B cell (primary cell): ENCODE measurements at regions not wholly inside any gene's neighbourhood (a gene's known extent, or its start where the extent isn't known, plus 50 kb on each side); places are given as distances from the start of the nearest gene placed in this dataset.

Experiments
- ATAC-seq: fragments of 200-7000 bp; cut with Tn5 transposase; one replicate; pipeline ENCODE4 v1.10.0; 2021; ENCODE audit warnings: low read depth, mild to moderate bottlenecking, moderate number of reproducible peaks, moderate library complexity
- CTCF ChIA-PET: fragments of 350-600 bp; sonication (Branson Sonifier 250); formaldehyde crosslinking; loops from one replicate; lab custom pipeline; 2021; ENCODE audit warnings: antibody characterized with exemption, inconsistent platforms; lab: Charles Lee
- POLR2A ChIA-PET: fragments of 350-600 bp; sonication (Branson Sonifier 250); formaldehyde crosslinking; loops from one replicate; lab custom pipeline; 2021; ENCODE audit warnings: antibody characterized with exemption; lab: Charles Lee
- DNase-seq: peaks from one replicate; pipeline ENCODE4 v3.0.0; 2013
- H2AFZ ChIP-seq: 2 replicates; pipeline ENCODE4 v1.6.1; 2012; ENCODE audit warnings: mild to moderate bottlenecking, low read depth, low read length; ENCODE audit not compliant: insufficient read depth, poor library complexity, severe bottlenecking
- H3K27ac ChIP-seq, 2 donors: 1 replicate in 1 of 2; 2 replicates in 1 of 2; pipeline ENCODE4 v1.5.1; 2012 to 2013; ENCODE audit warnings: low read length in 2 of 2, mild to moderate bottlenecking in 2 of 2, moderate library complexity in 1 of 2
- H3K27me3 ChIP-seq, 4 experiments: fragments of 200-600 bp in 1 of 4; sonication (generic) in 1 of 4; replicated peaks in 1 of 4; 1 replicate in 2 of 4; 2 replicates in 2 of 4; pipeline versions ENCODE4 v1.6.1 to v1.7.0; 2013 to 2016; ENCODE audit warnings: low read length in 3 of 4, mild to moderate bottlenecking in 2 of 4, mixed read lengths in 1 of 4, moderate library complexity in 1 of 4; ENCODE audit not compliant: insufficient read depth in 4 of 4, control insufficient read depth in 3 of 4; ENCODE audit errors: control extremely low read depth in 1 of 4
- H3K36me3 ChIP-seq, 2 experiments: replicated peaks in 1 of 2; 1 replicate in 1 of 2; 2 replicates in 1 of 2; pipeline versions ENCODE4 v1.6.1 to v1.7.1; 2013; ENCODE audit warnings: low read length in 1 of 2; ENCODE audit not compliant: insufficient read depth in 2 of 2, control insufficient read depth in 1 of 2; ENCODE audit errors: control extremely low read depth in 1 of 2, extremely low read depth in 1 of 2
- H3K4me1 ChIP-seq, 2 donors: fragments of 200-600 bp in 1 of 2; sonication (generic) in 1 of 2; 1 replicate in 1 of 2; 2 replicates in 1 of 2; pipeline versions ENCODE4 v1.5.1 to v1.6.1; 2013 to 2017; ENCODE audit warnings: low read length in 2 of 2; ENCODE audit not compliant: control insufficient read depth in 2 of 2, insufficient read depth in 2 of 2
- H3K4me2 ChIP-seq: replicated peaks from 2 replicates; pipeline ENCODE3; 2012; ENCODE audit warnings: mild to moderate bottlenecking, low read depth, low read length; ENCODE audit not compliant: poor library complexity, severe bottlenecking
- H3K4me3 ChIP-seq, 5 experiments: fragments of 200-600 bp in 1 of 5; sonication (generic) in 1 of 5; 1 replicate in 3 of 5; 2 replicates in 2 of 5; pipeline versions ENCODE4 v1.5.1 to v1.7.0; 2011 to 2016; ENCODE audit warnings: low read length in 4 of 5, mild to moderate bottlenecking in 4 of 5, low read depth in 2 of 5, control low read depth in 1 of 5, moderate library complexity in 1 of 5; ENCODE audit not compliant: insufficient read depth in 1 of 5; ENCODE audit errors: control extremely low read depth in 1 of 5, extremely low read depth in 1 of 5
- H3K79me2 ChIP-seq: fragments of 200-600 bp; sonication (generic); one replicate; pipeline ENCODE4 v1.6.0; 2016; ENCODE audit warnings: low read length; ENCODE audit not compliant: control insufficient read depth, insufficient read depth
- H3K9ac ChIP-seq: fragments of 200-600 bp; sonication (generic); 2 replicates; pipeline ENCODE4 v1.6.1; 2017; ENCODE audit warnings: mild to moderate bottlenecking, low read length, moderate library complexity
- H3K9me3 ChIP-seq, 3 donors: one replicate each; pipeline versions ENCODE4 v1.6.1 to v1.7.1; 2013; ENCODE audit warnings: low read length in 2 of 3; ENCODE audit not compliant: control insufficient read depth in 2 of 3, insufficient read depth in 1 of 3; ENCODE audit errors: control extremely low read depth in 1 of 3
- H4K20me1 ChIP-seq: 2 replicates; pipeline ENCODE4 v1.6.0; 2012; ENCODE audit warnings: mild to moderate bottlenecking, low read length; ENCODE audit not compliant: insufficient read depth, control insufficient read depth, poor library complexity, severe bottlenecking
- H3K27ac Mint-ChIP-seq: one replicate; pipeline ENCODE4 v1.8.0; 2021; ENCODE audit warnings: mixed read lengths
- H3K27me3 Mint-ChIP-seq: one replicate; pipeline ENCODE4 v1.8.0; 2021; ENCODE audit warnings: mixed read lengths
- H3K4me1 Mint-ChIP-seq: one replicate; pipeline ENCODE4 v1.8.0; 2021; ENCODE audit warnings: mixed read lengths
- H3K4me3 Mint-ChIP-seq: one replicate; pipeline ENCODE4 v1.8.0; 2021; ENCODE audit warnings: mixed read lengths
- H3K9me3 Mint-ChIP-seq: one replicate; pipeline ENCODE4 v1.8.0; 2022; ENCODE audit warnings: mixed read lengths; ENCODE audit not compliant: insufficient read depth
- EZH2 ChIP-seq: IDR thresholded peaks from 2 replicates; pipeline ENCODE4 v1.6.1; 2012; ENCODE audit warnings: borderline replicate concordance, low read depth, mild to moderate bottlenecking, moderate library complexity, low read length; ENCODE audit not compliant: insufficient read depth, poor library complexity, severe bottlenecking
- WGBS: methylation state at CpG from one replicate; pipeline ENCODE4 v1.1.5; 2013; ENCODE audit warnings: missing lambda C conversion rate; ENCODE audit not compliant: insufficient coverage; 5-methylcytosine and 5-hydroxymethylcytosine counted together
- intact Hi-C: fragments of 100-400 bp; cut with micrococcal nuclease; formaldehyde crosslinking; loops from one replicate; pipeline ENCODE4 v1.10.0; 2022
- TF ChIP-seq, protein P1 (sequence below): fragments of 200-600 bp; IDR thresholded peaks from one replicate; pipeline ENCODE4 v1.8.0; 2022; ENCODE audit warnings: antibody characterized with exemption, mild to moderate bottlenecking

DNA sequence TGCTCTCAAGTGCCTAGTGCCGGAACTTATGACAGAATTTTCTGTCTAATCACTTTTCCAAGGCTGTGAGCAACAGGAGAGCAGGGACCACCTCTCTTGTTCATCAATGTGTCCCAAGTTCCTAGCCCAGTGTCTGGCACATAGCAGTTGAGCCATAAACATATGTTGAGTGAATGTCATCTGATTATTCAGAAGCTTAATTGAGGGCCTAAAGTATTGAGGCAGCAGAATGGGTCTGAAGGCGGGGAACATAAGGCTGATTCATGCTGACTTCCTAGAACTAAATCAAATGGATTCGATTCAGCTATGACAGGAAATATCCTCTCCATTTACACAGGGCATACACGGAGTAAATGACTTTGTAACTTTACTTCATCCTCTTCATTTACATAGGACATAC, 438.0 kb upstream of the ZFHX3 start:
- ATAC-seq (no peak), DNase-seq (no peak)
- no peak overlapping the region for H3K27ac ChIP-seq
- H3K27me3 Mint-ChIP-seq, result peaks cover 16% of the 10 kb centered on the region
- CTCF ChIA-PET, result no interaction called here
- H3K9ac ChIP-seq, result no peak overlapping the region
- H3K4me1 ChIP-seq, result no peaks in the 10 kb centered on the region
- H3K4me2 ChIP-seq, result no peak overlapping the region
- POLR2A ChIA-PET, result no interaction called here
- H3K9me3 ChIP-seq, result no peaks in the 10 kb centered on the region
- peaks cover 0 to 3% (median 0%) of the 10 kb centered on the region in 4 experiments for H3K27me3 ChIP-seq
- H3K79me2 ChIP-seq, result no peaks in the 10 kb centered on the region
- H4K20me1 ChIP-seq, result no peaks in the 10 kb centered on the region
- no peaks in the 10 kb centered on the region for H3K36me3 ChIP-seq
- no peak overlapping the region for H3K4me3 Mint-ChIP-seq
- H3K9me3 Mint-ChIP-seq, result no peaks in the 10 kb centered on the region
- intact Hi-C loops, result no loop called here
- H3K27ac Mint-ChIP-seq, result no peak overlapping the region
- H3K4me1 Mint-ChIP-seq, result peaks cover 4% of the 10 kb centered on the region
- H3K4me3 ChIP-seq, result no peak overlapping the region
- TF ChIP-seq, protein P1, sequence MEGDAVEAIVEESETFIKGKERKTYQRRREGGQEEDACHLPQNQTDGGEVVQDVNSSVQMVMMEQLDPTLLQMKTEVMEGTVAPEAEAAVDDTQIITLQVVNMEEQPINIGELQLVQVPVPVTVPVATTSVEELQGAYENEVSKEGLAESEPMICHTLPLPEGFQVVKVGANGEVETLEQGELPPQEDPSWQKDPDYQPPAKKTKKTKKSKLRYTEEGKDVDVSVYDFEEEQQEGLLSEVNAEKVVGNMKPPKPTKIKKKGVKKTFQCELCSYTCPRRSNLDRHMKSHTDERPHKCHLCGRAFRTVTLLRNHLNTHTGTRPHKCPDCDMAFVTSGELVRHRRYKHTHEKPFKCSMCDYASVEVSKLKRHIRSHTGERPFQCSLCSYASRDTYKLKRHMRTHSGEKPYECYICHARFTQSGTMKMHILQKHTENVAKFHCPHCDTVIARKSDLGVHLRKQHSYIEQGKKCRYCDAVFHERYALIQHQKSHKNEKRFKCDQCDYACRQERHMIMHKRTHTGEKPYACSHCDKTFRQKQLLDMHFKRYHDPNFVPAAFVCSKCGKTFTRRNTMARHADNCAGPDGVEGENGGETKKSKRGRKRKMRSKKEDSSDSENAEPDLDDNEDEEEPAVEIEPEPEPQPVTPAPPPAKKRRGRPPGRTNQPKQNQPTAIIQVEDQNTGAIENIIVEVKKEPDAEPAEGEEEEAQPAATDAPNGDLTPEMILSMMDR, result no peak
- no peak for TF ChIP-seq EZH2
- no peak overlapping the region for H2AFZ ChIP-seq
- WGBS, result 68% methylated on average over 4 of the region's 4 CpGs

GRCh38 chr16:73483934-73484711, 436.2 kb upstream of the ZFHX3 start:
- Histone ChIP-seq H3K27ac (no peak overlapping the region), H3K4me3 (no peak overlapping the region), H3K9me3 (no peaks in the 10 kb centered on the region), H3K9ac (no peak overlapping the region), H2AFZ (no peak overlapping the region), H3K79me2 (no peaks in the 10 kb centered on the region), H3K4me2 (no peak overlapping the region), H3K4me1 (no peaks in the 10 kb centered on the region), H3K36me3 (no peaks in the 10 kb centered on the region), H3K27me3 (peaks cover 0 to 3% (median 0%) of the 10 kb centered on the region in 4 experiments), H4K20me1 (no peaks in the 10 kb centered on the region)
- peaks cover 16% of the 10 kb centered on the region for H3K27me3 Mint-ChIP-seq
- intact Hi-C loops, result no loop called here
- ChIA-PET CTCF (no interaction called here), POLR2A (no interaction called here)
- H3K27ac Mint-ChIP-seq, result no peak overlapping the region
- ATAC-seq (no peak), DNase-seq (no peak)
- no peak overlapping the region for H3K4me3 Mint-ChIP-seq
- WGBS, result 78% methylated on average over 15 of the region's 17 CpGs
- TF ChIP-seq, protein P1, result no peak
- no peak for TF ChIP-seq EZH2
- H3K9me3 Mint-ChIP-seq, result no peaks in the 10 kb centered on the region
- peaks cover 4% of the 10 kb centered on the region for H3K4me1 Mint-ChIP-seq
